ENCODE measurements at regions not wholly inside any gene's neighbourhood (a gene's known extent, or its start where the extent isn't known, plus 50 kb on each side); places are given as distances from the start of the nearest gene placed in this dataset.

- TF ChIP-seq CTCF (IDR thresholded peaks at IDR 0.05; ENCODE audit: insufficient read depth, low read length, severe bottlenecking) = no peak
- H3K4me3 ChIP-seq (ENCODE audit: low read depth, low read length) = no peak overlapping the region
- FAIRE-seq (no peak), DNase-seq (ENCODE audit: low read depth) (no peak)
- no peaks in the 10 kb centered on the region for H3K27me3 ChIP-seq (ENCODE audit: control insufficient read depth, insufficient read depth, low read length)
- H3K36me3 ChIP-seq (ENCODE audit: control insufficient read depth, insufficient read depth, low read length) = no peaks in the 10 kb centered on the region
These were observed 1018.5 kb upstream of the PHF14 start for GRCh38 chr7:9955138-9955537.

- DNase-seq (ENCODE audit: low read depth) (no peak), FAIRE-seq (no peak)
- Histone ChIP-seq H3K36me3 (ENCODE audit: control insufficient read depth, insufficient read depth, low read length) (no peaks in the 10 kb centered on the region), H3K4me3 (ENCODE audit: low read depth, low read length) (no peak overlapping the region), H3K27me3 (ENCODE audit: control insufficient read depth, insufficient read depth, low read length) (no peaks in the 10 kb centered on the region)
- no peak for TF ChIP-seq CTCF (IDR thresholded peaks at IDR 0.05; ENCODE audit: insufficient read depth, low read length, severe bottlenecking)
These were observed 1015.2 kb upstream of the PHF14 start for GRCh38 chr7:9958486-9958885.

GRCh38 chr7:9960460-9960859 is 1013.2 kb upstream of the PHF14 start:
- Histone ChIP-seq H3K27me3 (ENCODE audit: control insufficient read depth, insufficient read depth, low read length) (no peaks in the 10 kb centered on the region), H3K4me3 (ENCODE audit: low read depth, low read length) (no peak overlapping the region), H3K36me3 (ENCODE audit: control insufficient read depth, insufficient read depth, low read length) (no peaks in the 10 kb centered on the region)
- FAIRE-seq (no peak), DNase-seq (ENCODE audit: low read depth) (no peak)
- no peak for TF ChIP-seq CTCF (IDR thresholded peaks at IDR 0.05; ENCODE audit: insufficient read depth, low read length, severe bottlenecking)

GRCh38 chr7:9961161-9961922 is 1012.3 kb upstream of the PHF14 start:
- no peaks in the 10 kb centered on the region for H3K27me3 ChIP-seq (ENCODE audit: control insufficient read depth, insufficient read depth, low read length)
- TF ChIP-seq CTCF (IDR thresholded peaks at IDR 0.05; ENCODE audit: insufficient read depth, low read length, severe bottlenecking) = no peak
- no peaks in the 10 kb centered on the region for H3K36me3 ChIP-seq (ENCODE audit: control insufficient read depth, insufficient read depth, low read length)
- FAIRE-seq (no peak), DNase-seq (ENCODE audit: low read depth) (no peak)
- H3K4me3 ChIP-seq (ENCODE audit: low read depth, low read length) = no peak overlapping the region

GRCh38 chr7:9962742-9963141 is 1010.9 kb upstream of the PHF14 start:
- Histone ChIP-seq H3K4me3 (ENCODE audit: low read depth, low read length) (no peak overlapping the region), H3K36me3 (ENCODE audit: control insufficient read depth, insufficient read depth, low read length) (no peaks in the 10 kb centered on the region), H3K27me3 (ENCODE audit: control insufficient read depth, insufficient read depth, low read length) (no peaks in the 10 kb centered on the region)
- DNase-seq (ENCODE audit: low read depth) (no peak), FAIRE-seq (no peak)
- TF ChIP-seq CTCF (IDR thresholded peaks at IDR 0.05; ENCODE audit: insufficient read depth, low read length, severe bottlenecking) = no peak
